A204.1 (cell line): ENCODE measurements at regions not wholly inside any gene's neighbourhood (a gene's known extent, or its start where the extent isn't known, plus 50 kb on each side); places are given as distances from the start of the nearest gene placed in this dataset.

Experiments used
- FAIRE-seq: peaks from 2 replicates; lab custom pipeline; 2012; peaks lifted over from hg19 to GRCh38; lab: Jason Lieb, UNC

- no peak for FAIRE-seq
Observed at GRCh38 chr18:54532222-54532621, 58.8 kb upstream of the DYNAP start.

- no peak for FAIRE-seq
Observed at GRCh38 chr18:54532962-54533361, 58.1 kb upstream of the DYNAP start.
